Fibroblast of upper back skin (primary cell): ENCODE measurements at regions not wholly inside any gene's neighbourhood (a gene's known extent, or its start where the extent isn't known, plus 50 kb on each side); places are given as distances from the start of the nearest gene placed in this dataset.
A peak's percentile ranks its signal among the peaks of the same experiment; 100 is the strongest.
"Not testable (repeated sequence)": the region's sequence is repeated elsewhere in the genome, so short reads cannot be mapped to it uniquely, and the experiment has no call there.

Source experiments
- DNase-seq: peaks from one replicate; pipeline ENCODE4 v3.0.0-alpha.2; 2013

GRCh38 chr21:5013455-5014304 lies 5507.7 kb upstream of the TPTE start:
- DNase-seq: not testable (repeated sequence)

GRCh38 chr21:5015187-5015586 lies 5506.2 kb upstream of the TPTE start:
- not testable (repeated sequence) for DNase-seq

- DNase-seq: not testable (repeated sequence)
These were observed 5502.3 kb upstream of the TPTE start for GRCh38 chr21:5019120-5019519.

GRCh38 chr21:5021815-5022214 lies 5499.6 kb upstream of the TPTE start:
- DNase-seq: not testable (repeated sequence)

- DNase-seq: not testable (repeated sequence)
These were observed 5499.1 kb upstream of the TPTE start for GRCh38 chr21:5022254-5022653.

GRCh38 chr21:5022748-5023147 lies 5498.6 kb upstream of the TPTE start:
- DNase-seq: not testable (repeated sequence)

GRCh38 chr21:5035147-5035546 lies 5486.2 kb upstream of the TPTE start:
- not testable (repeated sequence) for DNase-seq

GRCh38 chr21:5035587-5035986 lies 5485.8 kb upstream of the TPTE start:
- DNase-seq: not testable (repeated sequence)

GRCh38 chr21:5037606-5038331 lies 5483.6 kb upstream of the TPTE start:
- not testable (repeated sequence) for DNase-seq

- DNase-seq: not testable (repeated sequence)
These were observed 5481.5 kb upstream of the TPTE start for GRCh38 chr21:5039926-5040325.

GRCh38 chr21:5042583-5042982 lies 5478.8 kb upstream of the TPTE start:
- not testable (repeated sequence) for DNase-seq

- not testable (repeated sequence) for DNase-seq
These were observed 5476.6 kb upstream of the TPTE start for GRCh38 chr21:5044812-5045211.

GRCh38 chr21:5051303-5052018 lies 5469.9 kb upstream of the TPTE start:
- DNase-seq: not testable (repeated sequence)

- not testable (repeated sequence) for DNase-seq
These were observed 5466.2 kb upstream of the TPTE start for GRCh38 chr21:5055027-5055754.

GRCh38 chr21:5055996-5056962 lies 5465.1 kb upstream of the TPTE start:
- not testable (repeated sequence) for DNase-seq

GRCh38 chr21:5057077-5057476 lies 5464.3 kb upstream of the TPTE start:
- not testable (repeated sequence) for DNase-seq

- not testable (repeated sequence) for DNase-seq
These were observed 5460.9 kb upstream of the TPTE start for GRCh38 chr21:5060364-5061083.

GRCh38 chr21:5064581-5065142 lies 5456.7 kb upstream of the TPTE start:
- DNase-seq: not testable (repeated sequence)

- DNase-seq: peak; percentile 4
These were observed 5455.9 kb upstream of the TPTE start for GRCh38 chr21:5065240-5066211.
